GM12892 (cell line): ENCODE measurements at regions not wholly inside any gene's neighbourhood (a gene's known extent, or its start where the extent isn't known, plus 50 kb on each side); places are given as distances from the start of the nearest gene placed in this dataset.

ENCODE experiments used
- POLR2A ChIP-seq: IDR thresholded peaks from 2 replicates; pipeline ENCODE4 v1.6.1; 2011; ENCODE audit warnings: low read depth, low read length, control low read depth
- POLR2AphosphoS5 ChIP-seq: IDR thresholded peaks from 2 replicates; pipeline ENCODE4 v1.6.1; 2011; ENCODE audit warnings: low read depth, low read length, control low read depth

GRCh38 chr4:159722052-159722451, 619.2 kb downstream of the RAPGEF2 start:
- no peak for TF ChIP-seq POLR2A
- TF ChIP-seq POLR2AphosphoS5 = no peak
